ENCODE measurements at regions not wholly inside any gene's neighbourhood (a gene's known extent, or its start where the extent isn't known, plus 50 kb on each side); places are given as distances from the start of the nearest gene placed in this dataset.

DNA sequence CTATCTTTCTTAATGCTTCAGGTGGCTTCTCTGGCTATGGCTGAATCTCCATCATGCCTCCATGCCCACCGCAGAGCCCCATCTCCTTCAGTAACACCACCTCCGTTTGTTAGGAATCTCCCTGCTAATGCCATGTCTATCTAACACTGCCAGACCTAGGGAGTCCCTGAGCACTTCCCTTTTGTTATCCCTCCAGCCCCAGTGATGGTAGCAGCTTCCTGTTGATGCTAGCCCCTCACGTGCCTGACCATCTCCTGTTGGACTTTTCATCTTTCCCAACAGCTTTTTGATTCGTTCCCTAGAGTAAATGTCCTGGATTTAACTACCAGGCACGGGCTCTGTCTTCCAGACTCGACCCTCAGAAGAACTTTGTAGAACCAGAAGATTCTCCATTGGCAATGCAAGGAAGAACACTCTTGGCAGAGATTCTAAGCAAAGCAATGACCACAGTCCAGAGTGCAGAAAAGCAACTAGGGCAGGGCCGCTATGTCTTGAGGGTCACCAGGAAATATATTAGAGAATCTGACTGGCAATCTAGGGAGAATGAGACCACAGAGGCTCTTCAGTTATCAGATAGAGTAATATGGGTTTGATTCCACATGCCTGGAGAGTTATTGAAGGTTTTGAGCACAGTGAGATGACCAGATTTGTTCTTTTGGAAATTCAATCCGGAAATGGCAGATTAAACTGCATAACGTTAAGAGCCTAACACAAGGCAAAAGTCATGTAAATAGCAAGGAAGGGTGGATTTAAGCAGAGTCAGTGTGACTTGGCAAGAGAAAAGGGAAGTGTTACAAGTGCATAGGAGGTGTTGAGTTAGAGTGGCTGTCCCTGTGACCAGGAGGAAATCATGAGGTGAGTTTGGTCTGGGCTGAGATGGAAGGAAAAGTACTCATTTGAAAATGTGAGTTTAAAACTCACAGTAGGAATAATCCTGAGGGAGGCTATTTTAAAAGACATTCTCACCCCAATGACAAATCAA lies 555.2 kb downstream of the ACTL7B start:
- Histone ChIP-seq H4K20me1 (ENCODE audit: insufficient read depth, low read length, poor library complexity, severe bottlenecking) (no peaks in the 10 kb centered on the region), H3K4me1 (ENCODE audit: insufficient read depth, low read length, poor library complexity, severe bottlenecking) (no peaks in the 10 kb centered on the region), H3F3A (ENCODE audit: low read depth) (no peaks in the 10 kb centered on the region), H3K9ac (ENCODE audit: low read depth, low read length, poor library complexity, severe bottlenecking) (no peak overlapping the region), H3K79me2 (ENCODE audit: insufficient read depth, low read length) (no peaks in the 10 kb centered on the region), H3K9me3 (ENCODE audit: insufficient read depth, low read depth, low read length) (no peaks in the 10 kb centered on the region), H3K27me3 (ENCODE audit: insufficient read depth, low read length, poor library complexity, severe bottlenecking) (no peaks in the 10 kb centered on the region), H3K4me2 (ENCODE audit: low read depth, low read length, poor library complexity, severe bottlenecking) (no peak overlapping the region), H3K9me2 (replicated peaks; ENCODE audit: low read depth, low read length) (no peaks in the 10 kb centered on the region), H3K36me3 (ENCODE audit: insufficient read depth, low read length) (no peaks in the 10 kb centered on the region), H2AFZ (ENCODE audit: low read length) (no peak overlapping the region), H3K4me3 (ENCODE audit: low read length, poor library complexity, severe bottlenecking) (no peak overlapping the region)
- TF ChIP-seq EZH2phosphoT487 (IDR thresholded peaks at IDR 0.05; ENCODE audit: borderline replicate concordance), result no peak
- TF ChIP-seq, protein P1, sequence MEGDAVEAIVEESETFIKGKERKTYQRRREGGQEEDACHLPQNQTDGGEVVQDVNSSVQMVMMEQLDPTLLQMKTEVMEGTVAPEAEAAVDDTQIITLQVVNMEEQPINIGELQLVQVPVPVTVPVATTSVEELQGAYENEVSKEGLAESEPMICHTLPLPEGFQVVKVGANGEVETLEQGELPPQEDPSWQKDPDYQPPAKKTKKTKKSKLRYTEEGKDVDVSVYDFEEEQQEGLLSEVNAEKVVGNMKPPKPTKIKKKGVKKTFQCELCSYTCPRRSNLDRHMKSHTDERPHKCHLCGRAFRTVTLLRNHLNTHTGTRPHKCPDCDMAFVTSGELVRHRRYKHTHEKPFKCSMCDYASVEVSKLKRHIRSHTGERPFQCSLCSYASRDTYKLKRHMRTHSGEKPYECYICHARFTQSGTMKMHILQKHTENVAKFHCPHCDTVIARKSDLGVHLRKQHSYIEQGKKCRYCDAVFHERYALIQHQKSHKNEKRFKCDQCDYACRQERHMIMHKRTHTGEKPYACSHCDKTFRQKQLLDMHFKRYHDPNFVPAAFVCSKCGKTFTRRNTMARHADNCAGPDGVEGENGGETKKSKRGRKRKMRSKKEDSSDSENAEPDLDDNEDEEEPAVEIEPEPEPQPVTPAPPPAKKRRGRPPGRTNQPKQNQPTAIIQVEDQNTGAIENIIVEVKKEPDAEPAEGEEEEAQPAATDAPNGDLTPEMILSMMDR (conservative IDR thresholded peaks at IDR 0.05; ENCODE audit: low read length), result no peak

DNA sequence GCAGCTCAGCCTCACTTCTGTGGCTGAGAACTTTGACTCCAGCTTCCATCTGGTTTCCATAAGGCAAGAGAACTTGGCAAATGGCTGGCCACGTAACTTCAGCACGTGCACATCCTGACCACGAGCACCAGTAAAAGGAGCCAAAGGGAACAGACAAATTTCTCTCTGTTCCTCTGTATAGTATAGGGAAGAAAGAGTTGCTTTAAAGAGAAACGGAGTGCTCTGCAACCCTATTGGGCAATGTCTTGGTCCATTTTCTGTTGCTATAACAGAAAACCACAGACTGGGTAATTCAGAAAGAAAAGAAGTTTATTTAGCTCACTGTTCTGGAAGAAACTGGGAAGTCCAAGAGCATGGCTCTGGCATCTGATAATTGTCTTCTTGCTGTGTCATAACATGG lies 558.7 kb downstream of the ACTL7B start:
- H3K4me1 ChIP-seq (ENCODE audit: insufficient read depth, low read length, poor library complexity, severe bottlenecking), result no peaks in the 10 kb centered on the region
- H3K4me2 ChIP-seq (ENCODE audit: low read depth, low read length, poor library complexity, severe bottlenecking), result no peak overlapping the region
- TF ChIP-seq, protein P1 (conservative IDR thresholded peaks at IDR 0.05; ENCODE audit: low read length), result no peak
- TF ChIP-seq EZH2phosphoT487 (IDR thresholded peaks at IDR 0.05; ENCODE audit: borderline replicate concordance), result no peak
- no peak overlapping the region for H2AFZ ChIP-seq (ENCODE audit: low read length)
- H3K4me3 ChIP-seq (ENCODE audit: low read length, poor library complexity, severe bottlenecking), result no peak overlapping the region
- no peaks in the 10 kb centered on the region for H4K20me1 ChIP-seq (ENCODE audit: insufficient read depth, low read length, poor library complexity, severe bottlenecking)
- no peaks in the 10 kb centered on the region for H3K9me2 ChIP-seq (replicated peaks; ENCODE audit: low read depth, low read length)
- H3K9ac ChIP-seq (ENCODE audit: low read depth, low read length, poor library complexity, severe bottlenecking), result no peak overlapping the region
- H3K9me3 ChIP-seq (ENCODE audit: insufficient read depth, low read depth, low read length), result no peaks in the 10 kb centered on the region
- H3K79me2 ChIP-seq (ENCODE audit: insufficient read depth, low read length), result no peaks in the 10 kb centered on the region
- no peaks in the 10 kb centered on the region for H3K36me3 ChIP-seq (ENCODE audit: insufficient read depth, low read length)
- H3K27me3 ChIP-seq (ENCODE audit: insufficient read depth, low read length, poor library complexity, severe bottlenecking), result no peaks in the 10 kb centered on the region
- no peaks in the 10 kb centered on the region for H3F3A ChIP-seq (ENCODE audit: low read depth)

DNA sequence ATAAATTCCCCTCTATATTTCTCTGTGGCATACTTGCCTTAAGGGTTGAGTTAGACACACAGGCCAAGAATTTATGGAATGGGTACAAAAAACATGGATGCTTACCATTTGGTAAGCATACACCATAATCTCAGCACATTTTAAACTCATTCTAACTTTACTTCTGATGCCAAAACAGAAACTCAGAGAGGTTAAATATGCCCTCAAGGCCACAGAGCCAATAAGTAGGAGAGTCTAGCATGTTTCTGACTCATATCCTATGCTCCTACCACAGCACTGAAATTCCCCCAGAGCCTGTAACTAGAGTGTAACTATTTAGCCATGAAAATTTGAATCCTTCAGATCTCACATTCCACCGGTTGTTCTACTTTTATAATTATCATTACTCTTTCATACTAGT lies 559.7 kb downstream of the ACTL7B start:
- no peaks in the 10 kb centered on the region for H4K20me1 ChIP-seq (ENCODE audit: insufficient read depth, low read length, poor library complexity, severe bottlenecking)
- H3K9me2 ChIP-seq (replicated peaks; ENCODE audit: low read depth, low read length), result no peaks in the 10 kb centered on the region
- no peaks in the 10 kb centered on the region for H3K9me3 ChIP-seq (ENCODE audit: insufficient read depth, low read depth, low read length)
- H2AFZ ChIP-seq (ENCODE audit: low read length), result no peak overlapping the region
- no peaks in the 10 kb centered on the region for H3F3A ChIP-seq (ENCODE audit: low read depth)
- H3K9ac ChIP-seq (ENCODE audit: low read depth, low read length, poor library complexity, severe bottlenecking), result no peak overlapping the region
- H3K4me1 ChIP-seq (ENCODE audit: insufficient read depth, low read length, poor library complexity, severe bottlenecking), result no peaks in the 10 kb centered on the region
- H3K4me3 ChIP-seq (ENCODE audit: low read length, poor library complexity, severe bottlenecking), result no peak overlapping the region
- no peak for TF ChIP-seq EZH2phosphoT487 (IDR thresholded peaks at IDR 0.05; ENCODE audit: borderline replicate concordance)
- TF ChIP-seq, protein P1 (conservative IDR thresholded peaks at IDR 0.05; ENCODE audit: low read length), result no peak
- no peaks in the 10 kb centered on the region for H3K36me3 ChIP-seq (ENCODE audit: insufficient read depth, low read length)
- no peak overlapping the region for H3K4me2 ChIP-seq (ENCODE audit: low read depth, low read length, poor library complexity, severe bottlenecking)
- no peaks in the 10 kb centered on the region for H3K79me2 ChIP-seq (ENCODE audit: insufficient read depth, low read length)
- no peaks in the 10 kb centered on the region for H3K27me3 ChIP-seq (ENCODE audit: insufficient read depth, low read length, poor library complexity, severe bottlenecking)

Measured in Loucy (cell line).